ENCODE measurements at regions not wholly inside any gene's neighbourhood (a gene's known extent, or its start where the extent isn't known, plus 50 kb on each side); places are given as distances from the start of the nearest gene placed in this dataset.
"Not testable (repeated sequence)": the region's sequence is repeated elsewhere in the genome, so short reads cannot be mapped to it uniquely, and the experiment has no call there.

DNA sequence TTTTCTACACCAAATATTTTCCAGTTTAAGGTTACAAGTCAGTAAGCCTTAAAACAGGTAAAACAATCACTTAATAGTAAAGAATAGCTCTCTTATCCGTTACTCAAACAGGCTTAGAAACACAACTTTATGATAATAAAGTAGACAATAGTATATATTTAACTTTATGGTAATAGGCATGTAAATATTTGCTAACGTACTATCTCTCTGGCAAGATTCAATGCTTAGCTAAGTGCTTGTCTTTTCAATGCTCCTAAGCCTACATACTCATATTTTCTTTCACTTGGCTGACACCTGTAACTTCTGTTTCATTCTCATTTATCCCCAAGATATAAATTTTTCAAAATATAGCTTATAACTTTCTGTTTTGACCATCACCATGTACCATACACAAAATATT is 358.2 kb downstream of the HTR1B start:
- TF ChIP-seq, protein P1, sequence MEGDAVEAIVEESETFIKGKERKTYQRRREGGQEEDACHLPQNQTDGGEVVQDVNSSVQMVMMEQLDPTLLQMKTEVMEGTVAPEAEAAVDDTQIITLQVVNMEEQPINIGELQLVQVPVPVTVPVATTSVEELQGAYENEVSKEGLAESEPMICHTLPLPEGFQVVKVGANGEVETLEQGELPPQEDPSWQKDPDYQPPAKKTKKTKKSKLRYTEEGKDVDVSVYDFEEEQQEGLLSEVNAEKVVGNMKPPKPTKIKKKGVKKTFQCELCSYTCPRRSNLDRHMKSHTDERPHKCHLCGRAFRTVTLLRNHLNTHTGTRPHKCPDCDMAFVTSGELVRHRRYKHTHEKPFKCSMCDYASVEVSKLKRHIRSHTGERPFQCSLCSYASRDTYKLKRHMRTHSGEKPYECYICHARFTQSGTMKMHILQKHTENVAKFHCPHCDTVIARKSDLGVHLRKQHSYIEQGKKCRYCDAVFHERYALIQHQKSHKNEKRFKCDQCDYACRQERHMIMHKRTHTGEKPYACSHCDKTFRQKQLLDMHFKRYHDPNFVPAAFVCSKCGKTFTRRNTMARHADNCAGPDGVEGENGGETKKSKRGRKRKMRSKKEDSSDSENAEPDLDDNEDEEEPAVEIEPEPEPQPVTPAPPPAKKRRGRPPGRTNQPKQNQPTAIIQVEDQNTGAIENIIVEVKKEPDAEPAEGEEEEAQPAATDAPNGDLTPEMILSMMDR (IDR thresholded peaks at IDR 0.05; ENCODE audit: low read length, missing control alignments) = no peak
- H3K4me3 ChIP-seq (replicated peaks; ENCODE audit: low read depth, low read length) = no peak overlapping the region
- no peak for DNase-seq (ENCODE audit: low read depth)

DNA sequence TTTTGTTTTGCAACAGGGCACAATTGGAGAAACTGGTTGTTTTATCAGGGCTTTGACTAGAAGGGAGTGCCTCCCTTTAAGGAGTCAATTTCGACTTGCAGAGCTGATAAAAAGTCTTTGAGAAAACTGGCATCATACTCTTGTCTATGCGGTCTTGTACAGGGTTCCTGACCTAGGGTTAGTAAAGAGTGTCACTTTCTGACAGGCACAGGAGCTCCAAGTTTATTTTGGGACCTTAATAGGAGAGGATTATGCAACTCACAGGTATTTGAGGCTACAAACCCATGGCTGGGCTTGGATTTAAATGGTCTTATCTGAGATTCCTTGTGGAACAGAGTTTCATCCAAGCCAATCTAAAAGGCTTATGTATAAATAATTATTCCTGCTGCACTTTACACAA is 365.4 kb downstream of the HTR1B start:
- no peak for DNase-seq (ENCODE audit: low read depth)
- TF ChIP-seq, protein P1 (IDR thresholded peaks at IDR 0.05; ENCODE audit: low read length, missing control alignments) = no peak
- H3K4me3 ChIP-seq (replicated peaks; ENCODE audit: low read depth, low read length) = no peak overlapping the region

DNA sequence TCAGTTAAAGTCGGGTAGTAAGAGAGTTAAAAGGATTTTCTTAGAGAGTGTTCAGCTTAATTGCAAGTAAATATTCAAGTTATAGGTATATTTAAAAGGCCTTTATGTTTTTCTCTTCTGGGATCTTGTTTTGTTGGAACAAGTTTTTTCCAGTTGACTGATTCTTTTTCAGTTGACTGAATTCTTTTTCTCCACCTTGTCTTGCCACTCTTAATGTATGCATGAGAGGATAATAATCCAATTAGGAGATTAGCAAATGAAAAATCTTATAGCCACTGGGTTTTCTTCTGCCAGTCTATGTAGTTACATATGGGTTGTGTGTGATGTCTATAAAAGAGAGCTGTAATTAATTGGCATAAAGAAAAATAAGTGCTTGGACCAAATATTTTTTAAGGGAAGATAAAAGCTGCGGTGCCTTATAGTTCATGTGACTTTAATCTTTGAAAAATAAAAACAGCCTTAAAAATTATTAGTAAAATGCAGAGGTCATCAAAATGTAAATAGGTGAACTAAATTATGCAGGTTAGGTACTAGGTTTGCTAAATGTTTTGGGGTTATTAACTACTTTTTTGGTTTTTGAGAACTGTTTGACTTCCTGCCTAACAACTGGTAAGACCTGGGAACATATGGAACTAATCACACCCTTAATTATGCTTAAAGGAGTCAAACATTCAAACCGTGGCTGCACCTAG is 367.2 kb downstream of the HTR1B start:
- no peak for DNase-seq (ENCODE audit: low read depth)
- TF ChIP-seq, protein P1 (IDR thresholded peaks at IDR 0.05; ENCODE audit: low read length, missing control alignments) = no peak
- H3K4me3 ChIP-seq (replicated peaks; ENCODE audit: low read depth, low read length) = no peak overlapping the region

DNA sequence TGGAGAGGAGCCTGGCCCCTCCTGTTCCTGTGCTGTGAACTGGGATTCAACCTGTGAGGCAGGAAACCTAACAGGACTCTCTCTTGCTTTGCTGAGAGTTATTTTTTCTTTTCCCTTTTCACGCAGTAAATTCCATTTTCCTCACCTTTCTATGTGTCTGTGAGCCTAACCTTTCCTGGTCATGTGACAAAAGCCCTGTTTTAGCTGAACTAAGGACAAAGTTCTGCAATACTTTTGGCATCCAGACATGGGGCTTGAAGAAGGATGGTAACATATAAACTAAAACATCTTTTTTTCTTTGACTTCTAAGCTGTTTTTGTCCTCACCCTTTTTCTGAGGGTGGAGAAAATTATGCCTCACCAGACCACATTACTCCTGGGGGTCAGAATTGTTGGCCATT is 368.5 kb downstream of the HTR1B start:
- DNase-seq (ENCODE audit: low read depth) = no peak
- H3K4me3 ChIP-seq (replicated peaks; ENCODE audit: low read depth, low read length) = no peak overlapping the region
- TF ChIP-seq, protein P1 (IDR thresholded peaks at IDR 0.05; ENCODE audit: low read length, missing control alignments) = no peak

DNA sequence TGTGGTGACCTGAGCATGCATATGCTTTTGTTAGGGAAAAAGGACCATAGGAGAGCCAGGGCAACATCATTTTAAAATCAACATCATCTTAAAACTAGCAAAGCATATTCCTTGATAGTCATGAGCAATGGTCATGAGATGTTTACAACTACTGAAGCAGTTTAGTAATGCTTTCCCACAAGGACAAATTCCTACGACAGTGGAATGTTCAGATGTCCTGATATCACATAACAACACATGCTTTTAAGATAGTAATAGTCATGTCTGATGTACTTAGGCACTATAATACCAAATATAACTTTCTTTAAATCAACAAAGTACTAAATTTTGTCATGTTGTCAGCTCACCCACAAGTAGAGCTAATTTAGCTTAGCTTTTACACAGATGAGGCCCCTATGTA is 370.3 kb downstream of the HTR1B start:
- H3K4me3 ChIP-seq (replicated peaks; ENCODE audit: low read depth, low read length) = no peak overlapping the region
- TF ChIP-seq, protein P1 (IDR thresholded peaks at IDR 0.05; ENCODE audit: low read length, missing control alignments) = no peak
- peak; percentile 76 for DNase-seq (ENCODE audit: low read depth)

DNA sequence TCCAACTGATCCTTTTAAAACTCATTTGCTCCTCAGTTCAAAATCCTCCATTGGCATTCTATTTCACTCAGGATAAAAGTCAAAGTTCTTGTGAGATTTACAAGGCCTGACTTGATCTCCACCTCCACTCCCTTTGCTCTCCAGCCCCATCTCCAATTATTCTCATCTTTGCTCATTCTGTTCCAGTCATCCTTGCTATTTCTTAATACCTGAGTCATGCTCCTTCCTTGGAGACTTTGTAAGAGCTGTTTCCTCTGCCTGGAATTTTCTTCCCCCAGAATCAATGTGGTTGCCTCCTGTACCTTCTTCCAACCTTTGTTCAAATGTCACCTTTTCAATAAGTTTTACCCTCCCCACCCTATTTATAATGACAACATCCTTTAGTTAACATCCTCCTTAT is 373.5 kb downstream of the HTR1B start:
- peak; percentile 7 for DNase-seq (ENCODE audit: low read depth)
- TF ChIP-seq, protein P1 (IDR thresholded peaks at IDR 0.05; ENCODE audit: low read length, missing control alignments) = no peak
- H3K4me3 ChIP-seq (replicated peaks; ENCODE audit: low read depth, low read length) = no peak overlapping the region

DNA sequence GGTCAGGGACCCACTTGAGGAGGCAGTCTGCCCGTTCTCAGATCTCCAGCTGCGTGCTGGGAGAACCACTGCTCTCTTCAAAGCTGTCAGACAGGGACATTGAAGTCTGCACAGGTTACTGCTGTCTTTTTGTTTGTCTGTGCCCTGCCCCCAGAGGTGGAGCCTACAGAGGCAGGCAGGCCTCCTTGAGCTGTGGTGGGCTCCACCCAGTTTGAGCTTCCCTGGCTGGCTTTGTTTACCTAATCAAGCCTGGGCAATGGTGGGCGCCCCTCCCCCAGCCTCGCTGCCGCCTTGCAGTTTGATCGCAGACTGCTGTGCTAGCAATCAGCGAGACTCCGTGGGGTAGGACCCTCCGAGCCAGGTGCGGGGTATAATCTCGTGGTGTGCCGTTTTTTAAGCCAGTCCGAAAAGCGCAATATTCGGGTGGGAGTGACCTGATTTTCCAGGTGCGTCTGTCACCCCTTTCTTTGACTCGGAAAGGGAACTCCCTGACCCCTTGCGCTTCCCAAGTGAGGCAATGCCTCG is 375.4 kb downstream of the HTR1B start:
- not testable (repeated sequence) for DNase-seq (ENCODE audit: low read depth); H3K4me3 ChIP-seq (replicated peaks; ENCODE audit: low read depth, low read length)

Data from fibroblast of pulmonary artery (primary cell).